ENCODE measurements at regions not wholly inside any gene's neighbourhood (a gene's known extent, or its start where the extent isn't known, plus 50 kb on each side); places are given as distances from the start of the nearest gene placed in this dataset.
A peak's percentile ranks its signal among the peaks of the same experiment; 100 is the strongest.

DNA sequence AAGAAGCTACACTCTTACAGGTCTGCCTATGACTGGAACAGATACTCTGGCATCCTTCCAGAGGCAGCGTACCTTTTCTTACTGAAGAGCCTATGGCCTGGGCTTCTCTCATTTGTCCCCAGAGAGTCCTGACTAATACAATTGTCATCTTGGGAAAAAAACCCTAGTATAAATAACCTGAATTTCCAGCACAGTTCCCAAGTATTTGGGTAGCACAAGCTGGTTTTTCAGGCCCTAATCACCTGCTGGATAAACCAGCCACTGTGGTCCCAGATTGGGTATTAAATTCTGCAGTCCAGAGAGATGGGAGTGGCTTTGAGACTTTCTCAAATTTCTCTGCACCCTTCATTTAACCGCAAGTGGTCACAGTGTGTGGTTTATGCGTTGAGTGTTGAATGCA, 186.8 kb upstream of the NEBL start:
- no peak overlapping the region for H4K8ac ChIP-seq (ENCODE audit: low read length)
- no peak overlapping the region for H3K27ac ChIP-seq (ENCODE audit: low read length, poor library complexity, severe bottlenecking)
- H3K4ac ChIP-seq (ENCODE audit: low read depth in 1 of 2, low read length in 2 of 2): no peak overlapping the region
- no peak overlapping the region for H4K91ac ChIP-seq (ENCODE audit: low read length)
- peaks cover 2 to 21% of the 10 kb centered on the region in 2 experiments for H3K27me3 ChIP-seq (ENCODE audit: control insufficient read depth in 1 of 2, insufficient read depth in 1 of 2, low read length in 2 of 2)
- H2AFZ ChIP-seq (ENCODE audit: low read depth, low read length): no peak overlapping the region
- H3K79me1 ChIP-seq (replicated peaks; ENCODE audit: low read length, poor library complexity, severe bottlenecking): no peaks in the 10 kb centered on the region
- H3K23ac ChIP-seq (ENCODE audit: low read length in 2 of 2): no peak overlapping the region
- H3K4me1 ChIP-seq (ENCODE audit: control insufficient read depth, insufficient read depth, low read depth, low read length): peaks cover 3% of the 10 kb centered on the region
- no peaks in the 10 kb centered on the region for H3K36me3 ChIP-seq (ENCODE audit: control insufficient read depth in 1 of 2, insufficient read depth in 2 of 2, low read depth in 1 of 2, low read length in 2 of 2)
- H3K4me3 ChIP-seq (ENCODE audit: insufficient read depth in 1 of 2, low read depth in 1 of 2, low read length in 2 of 2): no peak overlapping the region
- H3K9me3 ChIP-seq (ENCODE audit: control insufficient read depth, low read length): no peaks in the 10 kb centered on the region
- H2AK5ac ChIP-seq (ENCODE audit: low read length, severe bottlenecking): no peak overlapping the region
- WGBS: 70% methylated on average over 2 of the region's 3 CpGs
- no peak overlapping the region for H3K4me2 ChIP-seq (ENCODE audit: low read length, poor library complexity, severe bottlenecking)
- no peak overlapping the region for H2BK15ac ChIP-seq (ENCODE audit: low read depth, poor library complexity, severe bottlenecking)
- H2BK5ac ChIP-seq (ENCODE audit: low read depth, low read length, poor library complexity, severe bottlenecking): no peak overlapping the region
- no peak overlapping the region for H3K9ac ChIP-seq (ENCODE audit: low read length)
- H2BK120ac ChIP-seq (ENCODE audit: low read depth, low read length): no peak overlapping the region
- DNase-seq: peak; percentile 13
- H3K18ac ChIP-seq (ENCODE audit: low read depth in 1 of 2, low read length in 2 of 2): no peak overlapping the region
- H2BK12ac ChIP-seq (ENCODE audit: low read length in 2 of 2): no peak overlapping the region
- H3K14ac ChIP-seq (ENCODE audit: low read length in 2 of 2): no peak overlapping the region

DNA sequence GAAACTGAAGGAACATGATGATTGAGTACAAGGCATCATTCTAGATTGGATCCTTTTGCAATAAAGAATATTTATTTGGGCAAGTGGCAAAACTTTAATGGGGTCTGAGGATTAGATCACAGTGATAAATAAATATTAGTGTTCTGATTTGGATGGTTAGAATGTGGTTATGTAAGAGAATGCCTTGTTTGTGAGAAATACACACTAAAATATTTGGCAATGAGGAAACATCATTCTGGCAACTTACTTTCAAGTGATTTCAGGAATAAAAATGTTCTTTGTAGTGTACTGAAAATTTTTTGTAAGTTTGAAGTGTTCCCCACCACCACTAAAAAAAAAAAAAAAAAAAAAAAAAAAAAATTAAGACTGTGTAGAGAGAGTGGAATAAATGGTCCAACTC, 185.1 kb upstream of the NEBL start:
- H2BK15ac ChIP-seq (ENCODE audit: low read depth, poor library complexity, severe bottlenecking): no peak overlapping the region
- H3K4me1 ChIP-seq (ENCODE audit: control insufficient read depth, insufficient read depth, low read depth, low read length): peaks cover 3% of the 10 kb centered on the region
- H2BK12ac ChIP-seq (ENCODE audit: low read length in 2 of 2): no peak overlapping the region
- no peak overlapping the region for H3K4me2 ChIP-seq (ENCODE audit: low read length, poor library complexity, severe bottlenecking)
- no peak overlapping the region for H2AK5ac ChIP-seq (ENCODE audit: low read length, severe bottlenecking)
- H3K27me3 ChIP-seq (ENCODE audit: control insufficient read depth in 1 of 2, insufficient read depth in 1 of 2, low read length in 2 of 2): peaks cover 0 to 16% of the 10 kb centered on the region in 2 experiments
- no peak overlapping the region for H2BK5ac ChIP-seq (ENCODE audit: low read depth, low read length, poor library complexity, severe bottlenecking)
- no peak overlapping the region for H3K27ac ChIP-seq (ENCODE audit: low read length, poor library complexity, severe bottlenecking)
- H4K91ac ChIP-seq (ENCODE audit: low read length): no peak overlapping the region
- H3K14ac ChIP-seq (ENCODE audit: low read length in 2 of 2): no peak overlapping the region
- H3K9ac ChIP-seq (ENCODE audit: low read length): no peak overlapping the region
- H3K18ac ChIP-seq (ENCODE audit: low read depth in 1 of 2, low read length in 2 of 2): no peak overlapping the region
- no peaks in the 10 kb centered on the region for H3K79me1 ChIP-seq (replicated peaks; ENCODE audit: low read length, poor library complexity, severe bottlenecking)
- no peak overlapping the region for H4K8ac ChIP-seq (ENCODE audit: low read length)
- no peak for DNase-seq
- no peaks in the 10 kb centered on the region for H3K9me3 ChIP-seq (ENCODE audit: control insufficient read depth, low read length)
- no peak overlapping the region for H3K4me3 ChIP-seq (ENCODE audit: insufficient read depth in 1 of 2, low read depth in 1 of 2, low read length in 2 of 2)
- H2BK120ac ChIP-seq (ENCODE audit: low read depth, low read length): no peak overlapping the region
- H2AFZ ChIP-seq (ENCODE audit: low read depth, low read length): no peak overlapping the region
- H3K23ac ChIP-seq (ENCODE audit: low read length in 2 of 2): no peak overlapping the region
- H3K4ac ChIP-seq (ENCODE audit: low read depth in 1 of 2, low read length in 2 of 2): no peak overlapping the region
- no peaks in the 10 kb centered on the region for H3K36me3 ChIP-seq (ENCODE audit: control insufficient read depth in 1 of 2, insufficient read depth in 2 of 2, low read depth in 1 of 2, low read length in 2 of 2)

GRCh38 chr10:21080261-21080660, 183.2 kb upstream of the NEBL start:
- Histone ChIP-seq H2AK5ac (ENCODE audit: low read length, severe bottlenecking) (no peak overlapping the region), H4K91ac (ENCODE audit: low read length) (no peak overlapping the region), H3K4ac (ENCODE audit: low read depth in 1 of 2, low read length in 2 of 2) (no peak overlapping the region), H3K27me3 (ENCODE audit: control insufficient read depth in 1 of 2, insufficient read depth in 1 of 2, low read length in 2 of 2) (peaks cover 0 to 16% of the 10 kb centered on the region in 2 experiments), H3K23ac (ENCODE audit: low read length in 2 of 2) (no peak overlapping the region), H2BK5ac (ENCODE audit: low read depth, low read length, poor library complexity, severe bottlenecking) (no peak overlapping the region), H2BK15ac (ENCODE audit: low read depth, poor library complexity, severe bottlenecking) (no peak overlapping the region), H3K79me1 (replicated peaks; ENCODE audit: low read length, poor library complexity, severe bottlenecking) (no peaks in the 10 kb centered on the region), H3K9me3 (ENCODE audit: control insufficient read depth, low read length) (no peaks in the 10 kb centered on the region), H2BK120ac (ENCODE audit: low read depth, low read length) (no peak overlapping the region), H3K18ac (ENCODE audit: low read depth in 1 of 2, low read length in 2 of 2) (no peak overlapping the region), H3K4me2 (ENCODE audit: low read length, poor library complexity, severe bottlenecking) (no peak overlapping the region), H3K36me3 (ENCODE audit: control insufficient read depth in 1 of 2, insufficient read depth in 2 of 2, low read depth in 1 of 2, low read length in 2 of 2) (no peaks in the 10 kb centered on the region), H3K27ac (ENCODE audit: low read length, poor library complexity, severe bottlenecking) (no peak overlapping the region), H3K4me1 (ENCODE audit: control insufficient read depth, insufficient read depth, low read depth, low read length) (peaks cover 3% of the 10 kb centered on the region), H2AFZ (ENCODE audit: low read depth, low read length) (no peak overlapping the region), H4K8ac (ENCODE audit: low read length) (no peak overlapping the region), H3K14ac (ENCODE audit: low read length in 2 of 2) (no peak overlapping the region), H3K9ac (ENCODE audit: low read length) (no peak overlapping the region), H3K4me3 (ENCODE audit: insufficient read depth in 1 of 2, low read depth in 1 of 2, low read length in 2 of 2) (no peak overlapping the region), H2BK12ac (ENCODE audit: low read length in 2 of 2) (no peak overlapping the region)
- DNase-seq: no peak
- no CpG with 5 or more reads among the region's 2 CpGs for WGBS

DNA sequence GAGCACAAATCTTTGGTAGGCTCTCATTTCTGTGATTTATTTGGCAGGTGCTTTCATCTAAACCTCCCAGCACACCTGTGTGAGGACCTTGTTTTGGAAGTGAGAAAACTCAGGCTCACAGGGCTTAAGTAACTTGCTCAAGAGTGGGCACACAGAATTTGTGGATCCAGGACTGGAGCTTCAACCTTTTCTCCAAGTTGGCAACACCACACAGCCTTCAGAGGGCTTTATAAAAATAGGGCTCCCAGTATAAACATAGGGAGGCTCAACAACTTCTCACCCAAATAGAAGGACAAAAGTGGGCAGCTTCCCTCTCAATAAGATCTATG, 182.2 kb upstream of the NEBL start:
- no peak overlapping the region for H3K9ac ChIP-seq (ENCODE audit: low read length)
- no peaks in the 10 kb centered on the region for H3K4me1 ChIP-seq (ENCODE audit: control insufficient read depth, insufficient read depth, low read depth, low read length)
- H4K91ac ChIP-seq (ENCODE audit: low read length): no peak overlapping the region

More for the DNA sequence above, 182.2 kb upstream of the NEBL start:
- H2BK12ac ChIP-seq (ENCODE audit: low read length in 2 of 2): no peak overlapping the region
- H4K8ac ChIP-seq (ENCODE audit: low read length): no peak overlapping the region
- H3K4me3 ChIP-seq (ENCODE audit: insufficient read depth in 1 of 2, low read depth in 1 of 2, low read length in 2 of 2): no peak overlapping the region
- no peak overlapping the region for H3K27ac ChIP-seq (ENCODE audit: low read length, poor library complexity, severe bottlenecking)
- H3K14ac ChIP-seq (ENCODE audit: low read length in 2 of 2): no peak overlapping the region
- no peak overlapping the region for H2BK5ac ChIP-seq (ENCODE audit: low read depth, low read length, poor library complexity, severe bottlenecking)
- no peak overlapping the region for H2BK120ac ChIP-seq (ENCODE audit: low read depth, low read length)
- no peak for DNase-seq
- H3K79me1 ChIP-seq (replicated peaks; ENCODE audit: low read length, poor library complexity, severe bottlenecking): no peaks in the 10 kb centered on the region
- peaks cover 0 to 16% of the 10 kb centered on the region in 2 experiments for H3K27me3 ChIP-seq (ENCODE audit: control insufficient read depth in 1 of 2, insufficient read depth in 1 of 2, low read length in 2 of 2)
- H3K36me3 ChIP-seq (ENCODE audit: control insufficient read depth in 1 of 2, insufficient read depth in 2 of 2, low read depth in 1 of 2, low read length in 2 of 2): no peaks in the 10 kb centered on the region
- no peak overlapping the region for H2AK5ac ChIP-seq (ENCODE audit: low read length, severe bottlenecking)
- no peak overlapping the region for H3K4me2 ChIP-seq (ENCODE audit: low read length, poor library complexity, severe bottlenecking)
- H3K4ac ChIP-seq (ENCODE audit: low read depth in 1 of 2, low read length in 2 of 2): no peak overlapping the region
- H2BK15ac ChIP-seq (ENCODE audit: low read depth, poor library complexity, severe bottlenecking): no peak overlapping the region
- H3K9me3 ChIP-seq (ENCODE audit: control insufficient read depth, low read length): no peaks in the 10 kb centered on the region
- no peak overlapping the region for H2AFZ ChIP-seq (ENCODE audit: low read depth, low read length)
- H3K23ac ChIP-seq (ENCODE audit: low read length in 2 of 2): no peak overlapping the region
- no peak overlapping the region for H3K18ac ChIP-seq (ENCODE audit: low read depth in 1 of 2, low read length in 2 of 2)
